Urinary bladder (tissue), 3 donors: ENCODE measurements at regions not wholly inside any gene's neighbourhood (a gene's known extent, or its start where the extent isn't known, plus 50 kb on each side); places are given as distances from the start of the nearest gene placed in this dataset.
"Not testable (repeated sequence)": the region's sequence is repeated elsewhere in the genome, so short reads cannot be mapped to it uniquely, and the experiment has no call there.

Experiments
- DNase-seq: peaks from one replicate; pipeline ENCODE4 v3.0.0-alpha.2; 2015; ENCODE audit errors: extremely low spot score
- H3K27ac ChIP-seq: one replicate; pipeline ENCODE4 v1.5.1; 2013; ENCODE audit warnings: low read depth, mild to moderate bottlenecking, moderate library complexity
- H3K36me3 ChIP-seq: one replicate; pipeline ENCODE4 v1.6.1; 2013; ENCODE audit warnings: mild to moderate bottlenecking, moderate library complexity; ENCODE audit not compliant: insufficient read depth
- H3K4me1 ChIP-seq: one replicate; pipeline ENCODE4 v1.6.1; 2013; ENCODE audit warnings: mild to moderate bottlenecking, moderate library complexity; ENCODE audit not compliant: insufficient read depth
- H3K4me3 ChIP-seq: one replicate; pipeline ENCODE4 v1.5.1; 2013; ENCODE audit warnings: low read depth, low read length
- WGBS: extraction: QIAGEN DNeasy Blood & Tissue Kit; methylation state at CpG from one replicate; pipeline ENCODE4 v1.1.7; 2013; 5-methylcytosine and 5-hydroxymethylcytosine counted together
- donor health status: healthy with polysubstance abuse.
- donor health status: healthy.

GRCh38 chr7:49597805-49598204 lies 175.6 kb upstream of the VWC2 start:
- Histone ChIP-seq H3K36me3 (no peaks in the 10 kb centered on the region), H3K4me3 (no peak overlapping the region), H3K4me1 (no peaks in the 10 kb centered on the region), H3K27ac (no peak overlapping the region)
- 39% methylated on average over 3 of the region's 3 CpGs for WGBS
- DNase-seq = no peak

GRCh38 chr7:49611951-49612350 lies 161.5 kb upstream of the VWC2 start:
- no peak overlapping the region for H3K4me3 ChIP-seq
- no peaks in the 10 kb centered on the region for H3K4me1 ChIP-seq
- no peak overlapping the region for H3K27ac ChIP-seq
- no peaks in the 10 kb centered on the region for H3K36me3 ChIP-seq
- no peak for DNase-seq
- WGBS = 86% methylated on average over 5 of the region's 5 CpGs

GRCh38 chr7:49613759-49614158 lies 159.7 kb upstream of the VWC2 start:
- Histone ChIP-seq H3K4me3 (no peak overlapping the region), H3K4me1 (no peaks in the 10 kb centered on the region), H3K36me3 (no peaks in the 10 kb centered on the region), H3K27ac (no peak overlapping the region)
- no peak for DNase-seq
- 84% methylated on average over 2 of the region's 2 CpGs for WGBS

GRCh38 chr7:49614974-49615373 lies 158.5 kb upstream of the VWC2 start:
- not testable (repeated sequence) for H3K4me3 ChIP-seq, DNase-seq, H3K36me3 ChIP-seq, H3K4me1 ChIP-seq, H3K27ac ChIP-seq
- 88% methylated on average over 6 of the region's 6 CpGs for WGBS

GRCh38 chr7:49618028-49618427 lies 155.4 kb upstream of the VWC2 start:
- Histone ChIP-seq H3K4me1 (no peaks in the 10 kb centered on the region), H3K36me3 (no peaks in the 10 kb centered on the region), H3K27ac (no peak overlapping the region), H3K4me3 (no peak overlapping the region)
- no peak for DNase-seq
- WGBS = 86% methylated on average over 1 of the region's 1 CpG

- WGBS = 60% methylated on average over 3 of the region's 3 CpGs
- no peak for DNase-seq
- H3K36me3 ChIP-seq = no peaks in the 10 kb centered on the region
- no peaks in the 10 kb centered on the region for H3K4me1 ChIP-seq
- no peak overlapping the region for H3K4me3 ChIP-seq
- no peak overlapping the region for H3K27ac ChIP-seq
These were observed 149.5 kb upstream of the VWC2 start for GRCh38 chr7:49623943-49624342.

GRCh38 chr7:49624611-49625010 lies 148.8 kb upstream of the VWC2 start:
- H3K27ac ChIP-seq = no peak overlapping the region
- no peaks in the 10 kb centered on the region for H3K36me3 ChIP-seq
- no peak for DNase-seq
- H3K4me1 ChIP-seq = no peaks in the 10 kb centered on the region
- H3K4me3 ChIP-seq = no peak overlapping the region

GRCh38 chr7:49630513-49630912 lies 142.9 kb upstream of the VWC2 start:
- DNase-seq = no peak
- 77% methylated on average over 7 of the region's 7 CpGs for WGBS

GRCh38 chr7:49631071-49631815 lies 142.2 kb upstream of the VWC2 start:
- no peak for DNase-seq
- H3K27ac ChIP-seq = no peak overlapping the region
- H3K36me3 ChIP-seq = no peaks in the 10 kb centered on the region
- H3K4me3 ChIP-seq = no peak overlapping the region
- no peaks in the 10 kb centered on the region for H3K4me1 ChIP-seq

More at GRCh38 chr7:49630513-49630912, 142.9 kb upstream of the VWC2 start:
- Histone ChIP-seq H3K4me1 (no peaks in the 10 kb centered on the region), H3K4me3 (no peak overlapping the region), H3K27ac (no peak overlapping the region), H3K36me3 (no peaks in the 10 kb centered on the region)

GRCh38 chr7:49631960-49632359 lies 141.5 kb upstream of the VWC2 start:
- 74% methylated on average over 8 of the region's 8 CpGs for WGBS
- Histone ChIP-seq H3K4me3 (no peak overlapping the region), H3K36me3 (no peaks in the 10 kb centered on the region), H3K27ac (no peak overlapping the region), H3K4me1 (no peaks in the 10 kb centered on the region)
- no peak for DNase-seq

GRCh38 chr7:49635800-49636199 lies 137.6 kb upstream of the VWC2 start:
- WGBS = 78% methylated on average over 1 of the region's 1 CpG

GRCh38 chr7:49636400-49636799 lies 137.0 kb upstream of the VWC2 start:
- Histone ChIP-seq H3K4me3 (no peak overlapping the region), H3K4me1 (no peaks in the 10 kb centered on the region), H3K36me3 (no peaks in the 10 kb centered on the region), H3K27ac (no peak overlapping the region)
- 91% methylated on average over 3 of the region's 3 CpGs for WGBS
- DNase-seq = no peak

More at GRCh38 chr7:49635800-49636199, 137.6 kb upstream of the VWC2 start:
- H3K4me3 ChIP-seq = no peak overlapping the region
- H3K4me1 ChIP-seq = no peaks in the 10 kb centered on the region
- no peak overlapping the region for H3K27ac ChIP-seq
- DNase-seq = no peak
- H3K36me3 ChIP-seq = no peaks in the 10 kb centered on the region

- H3K36me3 ChIP-seq = no peaks in the 10 kb centered on the region
- WGBS = 78% methylated on average over 3 of the region's 3 CpGs
- DNase-seq = no peak
- no peak overlapping the region for H3K27ac ChIP-seq
- no peak overlapping the region for H3K4me3 ChIP-seq
- H3K4me1 ChIP-seq = no peaks in the 10 kb centered on the region
These were observed 135.3 kb upstream of the VWC2 start for GRCh38 chr7:49638166-49638565.

GRCh38 chr7:49639068-49639593 lies 134.3 kb upstream of the VWC2 start:
- H3K4me3 ChIP-seq = no peak overlapping the region
- no peaks in the 10 kb centered on the region for H3K4me1 ChIP-seq
- no peaks in the 10 kb centered on the region for H3K36me3 ChIP-seq
- no peak for DNase-seq
- H3K27ac ChIP-seq = no peak overlapping the region
- 51% methylated on average over 1 of the region's 1 CpG for WGBS
